DMS53 treated with DMSO at 0.1 percent for 48 hours (cell line): ENCODE measurements at regions not wholly inside any gene's neighbourhood (a gene's known extent, or its start where the extent isn't known, plus 50 kb on each side); places are given as distances from the start of the nearest gene placed in this dataset.

ENCODE experiments used
- DNase-seq: peaks from one replicate; lab custom pipeline; 2025; ENCODE audit not compliant: unreplicated experiment; lab: John Stamatoyannopoulos, UW

GRCh38 chr20:40414843-40415615, 274.0 kb downstream of the MAFB start:
- no peak for DNase-seq

- DNase-seq: no peak
Observed at GRCh38 chr20:40410028-40410427, 279.0 kb downstream of the MAFB start.

DNA sequence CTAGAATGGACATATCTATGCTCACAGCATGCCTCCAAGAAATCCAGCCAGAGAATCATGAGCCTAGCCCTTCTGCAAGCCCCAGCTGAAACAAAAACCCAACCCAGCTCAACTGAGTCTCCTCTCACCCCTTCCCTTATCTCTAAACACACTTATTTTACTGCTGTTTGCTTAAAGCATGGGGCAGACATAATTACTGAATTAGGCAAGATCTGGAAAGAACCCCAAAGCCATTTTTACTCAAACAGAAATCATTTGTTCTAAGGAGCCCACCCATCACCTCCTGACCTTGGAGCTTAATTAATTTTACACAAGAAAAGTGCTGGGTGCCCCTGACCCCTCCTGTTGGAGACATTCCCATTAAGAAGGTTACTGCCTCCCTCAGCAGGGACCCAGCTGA, 291.6 kb downstream of the MAFB start:
- no peak for DNase-seq

GRCh38 chr20:40393197-40394079, 295.6 kb downstream of the MAFB start:
- no peak for DNase-seq

GRCh38 chr20:40390654-40391053, 298.4 kb downstream of the MAFB start:
- DNase-seq: no peak

- DNase-seq: no peak
Observed at GRCh38 chr20:40370800-40371199, 318.2 kb downstream of the MAFB start.

DNA sequence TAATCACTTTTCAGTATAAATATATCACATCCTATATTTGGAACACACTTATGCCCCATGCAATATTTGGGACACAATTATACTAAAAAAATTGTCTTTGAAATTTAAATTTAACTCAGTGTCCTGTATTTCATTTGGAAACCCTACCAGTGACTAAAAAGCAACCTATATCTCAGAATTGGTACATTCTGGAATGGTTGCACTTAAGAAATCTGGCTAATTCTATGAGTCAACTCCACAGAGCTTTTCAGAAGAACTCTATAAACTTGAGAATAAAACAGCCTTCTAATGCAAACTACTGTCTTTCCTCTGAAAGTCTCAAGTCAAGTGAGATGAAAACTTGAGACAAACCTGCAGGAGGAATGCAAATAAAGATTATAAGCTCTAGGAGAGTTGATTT, 320.2 kb downstream of the MAFB start:
- DNase-seq: no peak

DNA sequence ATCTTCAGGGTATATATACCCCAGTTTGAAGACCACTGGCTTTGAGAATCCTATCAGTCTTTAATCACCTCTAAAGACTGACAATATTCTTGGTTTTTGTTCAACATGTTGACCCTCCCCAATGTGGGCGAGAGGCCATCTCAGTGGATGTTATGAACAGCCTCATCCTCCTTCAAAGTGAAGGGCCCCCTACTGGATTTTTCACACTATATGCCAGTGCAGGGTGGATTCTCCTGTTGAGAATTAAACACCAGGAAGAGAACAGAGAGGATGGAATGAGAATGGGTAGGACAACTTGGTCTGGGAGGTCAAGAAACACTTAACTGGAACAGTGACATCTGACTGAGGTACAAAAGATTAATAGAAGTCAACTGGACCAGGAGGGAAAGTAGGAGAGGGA, 327.1 kb downstream of the MAFB start:
- DNase-seq: no peak

- no peak for DNase-seq
Observed at GRCh38 chr20:40359131-40359912, 329.7 kb downstream of the MAFB start.

- no peak for DNase-seq
Observed at GRCh38 chr20:40354880-40355279, 334.2 kb downstream of the MAFB start.

DNA sequence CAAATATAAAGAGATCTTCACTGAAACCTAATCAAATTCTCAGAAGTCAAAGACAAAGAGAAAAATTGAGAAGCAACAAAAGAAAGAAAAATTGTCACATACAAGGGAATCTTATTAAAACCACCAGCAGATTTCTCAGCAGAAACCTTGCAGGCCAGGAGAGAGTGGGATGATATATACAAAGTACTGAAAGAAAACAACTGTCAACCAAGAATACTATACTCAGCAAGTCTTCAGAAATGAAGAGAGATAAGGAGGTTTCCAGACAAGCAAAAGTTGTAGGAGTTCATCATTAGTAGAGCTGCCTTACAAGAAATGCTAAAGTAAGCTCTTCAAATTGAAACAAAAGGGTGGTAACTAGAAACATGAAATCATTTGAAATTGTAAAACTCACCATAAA, 345.6 kb downstream of the MAFB start:
- no peak for DNase-seq

DNA sequence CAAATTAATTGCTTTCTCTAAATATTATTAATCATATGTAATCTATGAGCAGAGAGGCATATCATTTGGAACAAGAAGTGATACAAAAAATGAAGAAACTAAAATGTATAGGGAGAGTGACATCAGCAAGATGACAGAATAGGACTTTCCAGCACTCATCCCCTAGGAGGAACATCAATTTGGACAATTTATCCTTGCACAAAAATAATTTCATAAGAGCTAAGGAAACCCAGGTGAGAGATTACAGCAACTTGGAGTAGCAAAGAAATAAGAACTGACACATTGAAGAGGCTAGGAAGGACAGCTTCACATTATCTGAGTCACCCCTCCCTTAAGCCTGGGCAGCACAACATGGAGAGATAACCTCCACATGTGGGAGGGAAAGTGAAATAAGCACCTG, 347.5 kb downstream of the MAFB start:
- DNase-seq: no peak

GRCh38 chr20:40339661-40340449, 349.2 kb downstream of the MAFB start:
- no peak for DNase-seq

- no peak for DNase-seq
Observed at GRCh38 chr20:40336533-40336932, 352.5 kb downstream of the MAFB start.

- DNase-seq: no peak
Observed at GRCh38 chr20:40335901-40336351, 353.1 kb downstream of the MAFB start.

GRCh38 chr20:40335437-40335836, 353.6 kb downstream of the MAFB start:
- no peak for DNase-seq

DNA sequence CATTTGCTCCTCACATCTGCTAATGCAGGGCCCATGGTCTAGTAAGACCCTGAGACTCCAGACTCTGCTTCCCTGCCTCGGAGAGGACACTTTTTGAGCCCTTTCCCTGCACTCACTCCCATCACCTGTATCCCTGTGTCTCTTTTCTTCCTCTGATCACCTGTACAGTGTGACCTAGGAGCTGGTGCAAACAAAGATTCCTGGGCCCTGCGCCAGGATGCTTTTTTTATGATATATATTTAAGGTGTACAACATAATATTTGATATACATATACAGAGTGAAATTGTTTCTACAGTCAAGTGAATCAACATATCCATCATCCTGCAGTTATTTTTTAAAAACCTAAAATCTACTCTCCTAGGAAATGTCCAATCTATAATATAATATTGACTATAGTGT, 355.4 kb downstream of the MAFB start:
- DNase-seq: no peak

GRCh38 chr20:40331807-40332560, 357.1 kb downstream of the MAFB start:
- DNase-seq: no peak

DNA sequence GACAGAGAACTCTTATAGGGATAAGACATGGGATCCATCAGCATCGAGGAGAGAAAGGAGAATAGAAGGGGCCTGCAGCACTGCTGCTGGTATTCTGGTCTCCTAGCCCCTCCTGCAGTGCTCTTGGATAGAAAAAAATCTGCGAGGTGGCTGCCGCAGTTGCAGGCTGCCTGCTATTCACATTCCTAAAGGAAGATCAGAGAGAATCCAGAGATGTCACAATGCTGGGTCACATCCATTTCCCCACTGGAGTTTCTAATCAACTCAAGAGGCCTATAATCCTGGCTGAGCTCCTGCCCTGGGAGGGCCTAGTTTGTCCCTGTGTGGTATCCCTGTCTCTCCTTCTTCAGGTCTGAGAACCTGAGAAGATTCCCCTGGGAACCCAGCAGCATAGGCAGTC, 357.8 kb downstream of the MAFB start:
- DNase-seq: no peak

- no peak for DNase-seq
Observed at GRCh38 chr20:40329321-40329720, 359.7 kb downstream of the MAFB start.
